SIG-M5 (cell line): ENCODE measurements at regions not wholly inside any gene's neighbourhood (a gene's known extent, or its start where the extent isn't known, plus 50 kb on each side); places are given as distances from the start of the nearest gene placed in this dataset.
A peak's percentile ranks its signal among the peaks of the same experiment; 100 is the strongest.

ENCODE experiments used
- DNase-seq: peaks from one replicate; lab custom pipeline; 2025; lab: John Stamatoyannopoulos, UW

- DNase-seq, result no peak
Measured at GRCh38 chr7:35386816-35387706, 133.2 kb upstream of the TBX20 start.

DNA sequence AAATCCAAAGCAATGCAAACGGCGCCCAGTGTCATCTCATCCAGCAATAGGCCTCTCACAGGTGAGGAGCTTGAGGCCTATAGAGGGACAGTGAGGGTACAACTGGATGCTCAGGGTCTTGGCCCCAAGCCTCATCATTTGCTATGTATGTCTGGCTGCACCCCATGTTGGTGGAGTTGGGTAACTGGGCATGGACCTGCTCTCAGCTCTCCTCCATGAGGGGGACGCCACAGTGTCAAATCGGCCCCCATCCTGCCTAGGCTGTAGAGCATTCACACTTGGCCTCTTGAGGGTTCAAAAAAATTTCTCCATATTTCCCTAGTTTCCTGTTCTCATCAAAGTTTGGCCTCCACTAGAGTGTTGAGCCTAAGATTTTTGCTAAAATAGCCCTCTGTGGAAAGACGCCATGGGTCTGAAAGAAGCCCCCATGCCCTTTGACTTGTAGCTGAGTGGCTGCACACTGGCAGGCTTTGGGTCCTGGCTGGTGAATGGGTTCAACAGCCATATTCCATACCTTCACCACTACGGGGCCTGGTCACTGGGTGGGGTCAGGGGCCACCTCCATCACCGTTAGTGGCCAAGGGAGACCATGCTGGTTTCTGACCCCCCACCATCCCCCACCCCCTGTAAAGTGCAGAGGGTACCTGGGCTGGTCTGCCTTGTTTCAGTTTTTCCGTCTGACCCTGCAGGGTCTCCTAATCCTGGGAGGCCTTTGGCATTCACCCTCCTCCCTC, 132.3 kb upstream of the TBX20 start:
- DNase-seq, result no peak

DNA sequence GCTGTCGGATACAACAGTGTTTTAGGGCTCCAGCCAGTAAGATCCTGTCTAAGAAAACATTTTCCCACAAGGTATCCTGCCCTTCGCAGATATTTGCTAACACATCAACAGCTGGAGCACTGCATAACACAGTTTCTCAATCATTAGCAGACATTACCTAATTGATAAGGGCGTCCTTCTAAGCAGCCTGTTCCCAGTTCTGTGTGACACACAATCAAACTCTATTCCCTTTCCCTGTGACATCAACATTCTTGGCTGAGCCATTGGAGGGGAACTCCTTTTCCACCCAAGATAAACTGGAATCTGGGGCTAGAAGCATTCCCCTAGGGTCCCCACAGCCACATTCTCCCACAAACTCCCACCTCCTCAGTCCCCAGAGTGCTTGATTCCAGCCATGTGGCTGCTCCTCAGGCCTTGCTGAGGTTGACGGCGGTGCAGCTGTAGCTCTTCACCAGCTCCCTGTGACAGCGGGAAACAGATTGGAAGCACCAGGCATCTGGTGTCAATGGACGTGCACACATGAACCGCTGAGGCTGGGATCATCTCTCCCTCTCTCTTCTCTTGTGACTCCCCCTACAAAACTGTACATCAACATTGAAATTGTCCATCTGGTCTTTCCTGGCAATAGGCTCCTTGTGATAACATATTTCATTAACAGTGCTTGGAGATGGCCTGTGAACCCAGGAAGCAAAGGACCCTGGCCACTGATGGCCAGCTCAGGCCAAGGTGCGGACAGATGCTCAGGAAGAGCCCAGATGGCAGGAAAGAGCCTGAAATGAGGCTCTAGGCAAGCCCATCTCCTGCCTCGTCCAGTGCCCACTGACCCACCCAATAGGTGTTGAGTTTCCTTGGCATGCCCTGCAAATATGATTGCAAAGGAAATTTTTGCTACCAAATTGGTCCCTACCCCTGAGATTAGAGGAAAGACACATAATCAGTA, 131.1 kb upstream of the TBX20 start:
- DNase-seq, result no peak

DNA sequence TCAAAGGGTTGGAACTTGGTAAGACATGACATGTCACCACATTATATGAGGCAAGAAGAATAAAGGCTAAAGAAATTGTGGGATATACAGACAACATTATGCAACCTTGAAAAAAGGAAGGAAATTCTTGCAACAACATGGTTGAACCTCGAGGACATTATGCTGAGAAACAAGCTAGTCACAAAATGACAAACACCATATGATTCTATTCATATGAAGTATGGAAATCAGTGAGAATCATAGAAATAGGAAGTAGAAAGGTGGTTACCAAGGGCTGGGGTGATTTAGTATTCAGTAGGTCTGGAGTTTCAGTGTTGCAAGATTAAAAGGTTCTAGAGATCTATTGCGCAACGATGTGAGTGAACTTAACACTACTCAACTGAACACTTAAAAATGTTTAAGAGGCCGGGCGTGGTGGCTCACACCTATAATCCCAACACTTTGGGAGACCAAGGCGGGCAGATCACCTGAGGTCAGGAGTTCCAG, 126.9 kb upstream of the TBX20 start:
- DNase-seq, result peak; percentile 65

GRCh38 chr7:35379481-35379880, 125.6 kb upstream of the TBX20 start:
- DNase-seq, result no peak

- no peak for DNase-seq
Measured at GRCh38 chr7:35375516-35375915, 121.6 kb upstream of the TBX20 start.

- DNase-seq, result no peak
Measured at GRCh38 chr7:35374858-35375257, 121.0 kb upstream of the TBX20 start.

DNA sequence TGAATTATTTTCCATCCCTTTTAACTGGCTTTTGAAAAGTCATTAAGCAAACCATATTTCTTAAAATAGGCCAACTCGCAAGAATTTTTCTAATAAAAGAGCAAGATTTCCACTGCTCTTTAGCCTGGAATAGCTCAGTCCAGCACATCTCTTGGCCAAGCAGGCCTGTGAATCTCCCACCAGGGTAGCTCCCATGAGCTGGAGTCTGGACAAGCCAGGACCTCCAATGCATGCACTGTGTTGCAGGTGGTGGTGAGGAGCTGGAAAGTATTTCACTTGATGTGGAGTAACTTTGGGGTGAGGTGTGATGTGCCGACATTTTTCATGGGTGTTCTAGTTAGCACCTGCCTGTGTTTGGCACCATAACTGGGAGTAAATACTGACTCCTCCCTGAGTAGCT, 117.3 kb upstream of the TBX20 start:
- DNase-seq, result no peak

GRCh38 chr7:35370687-35371086, 116.8 kb upstream of the TBX20 start:
- DNase-seq, result no peak

DNA sequence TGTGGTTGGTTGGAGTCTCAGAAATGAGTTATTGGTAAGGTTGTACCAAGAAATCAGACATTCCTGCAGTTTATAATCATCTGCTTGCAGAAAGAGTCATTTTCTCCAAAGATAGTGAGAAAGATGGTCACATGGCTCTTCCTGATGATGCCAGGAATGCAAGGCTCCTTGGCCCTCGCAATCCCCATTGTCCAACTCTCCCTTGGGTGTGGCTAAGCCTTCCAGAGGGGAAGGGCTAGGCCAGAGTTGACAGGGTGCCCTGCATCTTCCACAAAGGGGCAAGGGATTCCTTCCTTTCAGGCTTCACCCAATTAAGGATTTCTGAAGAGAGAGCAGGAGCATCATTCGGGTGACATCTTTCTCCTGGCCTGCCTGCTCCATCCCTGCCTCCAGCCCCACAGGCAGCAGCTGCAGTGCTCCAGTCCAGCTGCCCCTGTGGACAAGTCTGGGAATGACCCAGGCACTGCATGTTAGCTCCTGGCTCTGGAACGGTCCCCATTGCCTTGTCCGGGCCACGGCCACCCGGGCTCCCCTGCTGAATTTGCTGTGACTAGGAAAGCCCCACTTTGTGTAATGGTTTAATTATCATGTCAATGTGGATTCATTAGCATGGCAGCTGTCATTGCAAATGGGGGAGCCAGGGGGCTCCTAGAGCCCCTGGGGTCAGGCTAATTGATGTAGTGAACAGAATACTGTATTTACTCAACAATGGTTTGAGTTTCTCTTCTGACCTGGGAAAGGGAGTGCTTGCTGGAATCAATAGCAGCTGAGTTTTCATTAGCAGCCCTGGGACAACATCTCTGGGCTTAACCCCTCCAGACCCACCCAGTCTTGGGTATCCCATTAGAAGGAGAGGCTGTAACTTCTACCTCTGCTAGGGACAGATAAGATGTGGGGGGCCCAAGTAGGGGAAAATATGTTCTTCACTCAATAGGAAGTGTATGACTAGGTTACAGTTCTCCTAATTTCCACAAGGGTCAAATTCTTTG, 112.6 kb upstream of the TBX20 start:
- DNase-seq, result no peak

- no peak for DNase-seq
Measured at GRCh38 chr7:35365523-35365922, 111.6 kb upstream of the TBX20 start.

DNA sequence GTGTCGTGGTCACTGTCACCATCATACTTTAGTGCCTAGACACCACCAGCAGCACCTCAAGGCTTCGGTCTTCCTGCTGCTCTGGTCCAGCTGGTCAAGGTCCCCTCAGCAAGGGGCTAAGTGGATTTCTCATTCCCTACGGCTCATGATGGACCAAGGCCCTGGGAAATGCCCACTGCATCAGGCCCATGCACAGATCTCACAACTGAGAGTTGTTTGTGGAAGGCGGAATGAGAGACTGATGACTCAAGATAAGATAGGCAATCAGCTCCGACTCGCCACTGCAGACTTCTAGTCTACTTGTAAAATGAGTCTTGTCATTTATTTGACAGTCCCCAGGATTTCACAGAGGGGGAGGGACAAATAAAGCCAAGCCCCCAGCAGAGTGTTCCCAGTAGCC, 108.4 kb upstream of the TBX20 start:
- DNase-seq, result no peak

DNA sequence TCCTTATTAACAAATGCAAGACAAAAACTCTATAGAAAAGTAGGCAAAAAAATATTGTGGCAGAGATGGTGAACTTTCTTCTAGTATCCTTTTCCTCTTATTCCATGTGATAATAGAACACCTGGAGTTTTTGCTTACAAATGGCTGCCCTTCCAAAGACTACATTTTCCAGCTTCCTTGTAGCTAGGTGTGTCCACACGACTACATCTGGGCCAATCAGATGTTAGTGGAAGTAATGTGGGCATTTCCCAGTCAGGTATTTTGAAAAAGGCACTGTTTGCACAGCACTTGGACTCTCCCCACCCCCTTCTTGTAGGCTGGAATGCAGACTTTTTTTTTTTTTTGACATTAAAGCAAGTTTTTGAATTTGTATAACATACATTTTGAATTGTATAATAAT, 105.5 kb upstream of the TBX20 start:
- no peak for DNase-seq

DNA sequence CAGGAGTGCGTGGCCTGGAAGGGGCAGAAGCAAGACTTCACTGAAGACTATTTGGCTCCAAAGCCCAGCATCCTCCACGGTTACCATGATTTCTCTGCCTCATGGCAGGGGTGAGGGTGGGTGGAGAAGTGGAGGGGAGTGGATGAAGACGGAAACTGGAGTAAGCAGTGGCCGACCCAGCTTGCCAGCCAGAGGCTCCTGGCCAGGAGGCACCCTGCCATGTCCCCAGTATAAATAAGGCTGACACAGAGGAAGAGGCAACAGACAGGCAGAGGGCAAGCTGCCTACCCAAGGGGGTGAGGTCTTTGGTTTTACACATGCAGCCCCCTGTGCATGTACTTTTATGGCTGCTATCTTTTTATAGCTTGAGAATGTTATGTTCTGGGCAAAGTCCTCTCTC, 102.6 kb upstream of the TBX20 start:
- no peak for DNase-seq

- DNase-seq, result no peak
Measured at GRCh38 chr7:35355911-35356310, 102.0 kb upstream of the TBX20 start.

GRCh38 chr7:35355199-35355598, 101.3 kb upstream of the TBX20 start:
- no peak for DNase-seq

DNA sequence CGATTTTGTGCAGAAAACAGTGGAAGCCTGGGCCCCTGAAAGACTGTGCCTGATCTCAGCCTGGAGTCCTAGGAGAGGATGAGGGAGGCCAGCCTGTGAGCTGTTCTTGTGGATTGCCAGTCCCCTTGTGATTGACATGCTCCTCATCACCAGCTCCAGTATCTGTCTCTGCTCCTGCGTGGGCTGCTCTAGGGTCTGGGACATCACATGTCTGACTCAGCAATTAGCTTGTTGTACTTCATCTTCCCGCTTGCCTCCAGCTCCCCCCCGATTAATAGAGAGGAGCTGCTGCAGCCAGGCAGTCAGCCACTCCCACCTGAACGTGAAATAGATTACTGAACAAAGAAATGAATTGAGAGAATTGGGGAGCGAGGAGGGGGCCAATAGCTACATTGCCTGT, 99.6 kb upstream of the TBX20 start:
- DNase-seq, result no peak

DNA sequence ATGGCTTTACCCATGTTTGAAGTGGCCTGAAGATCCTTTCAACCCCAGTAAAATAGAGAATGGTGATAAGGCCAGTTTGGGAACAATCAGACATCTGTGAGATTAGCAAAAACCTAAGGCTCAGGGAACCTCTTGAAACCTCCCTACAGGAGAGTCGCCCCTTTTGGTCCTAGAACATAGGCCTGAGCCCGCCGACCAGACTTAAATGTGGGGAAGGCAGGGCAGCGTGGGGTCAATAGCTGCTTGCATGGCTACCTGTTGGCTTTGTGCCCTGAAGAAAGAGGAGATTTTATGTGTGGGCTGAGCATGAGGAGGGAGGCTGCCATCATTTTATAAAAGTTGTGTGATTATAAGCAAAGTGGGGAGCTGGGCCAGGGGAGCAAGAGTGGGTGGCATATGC, 97.6 kb upstream of the TBX20 start:
- DNase-seq, result no peak

GRCh38 chr7:35348611-35349400, 94.9 kb upstream of the TBX20 start:
- no peak for DNase-seq

GRCh38 chr7:35342786-35343185, 88.9 kb upstream of the TBX20 start:
- no peak for DNase-seq
